ENCODE measurements at regions not wholly inside any gene's neighbourhood (a gene's known extent, or its start where the extent isn't known, plus 50 kb on each side); places are given as distances from the start of the nearest gene placed in this dataset.
"Not testable (repeated sequence)": the region's sequence is repeated elsewhere in the genome, so short reads cannot be mapped to it uniquely, and the experiment has no call there.

GRCh38 chr1:8166406-8166805 lies 140.3 kb upstream of the ERRFI1 start:
- no peak for DNase-seq

GRCh38 chr1:8165595-8166360 lies 139.7 kb upstream of the ERRFI1 start:
- DNase-seq, result no peak

- DNase-seq, result no peak
Measured at GRCh38 chr1:8164670-8165069, 138.6 kb upstream of the ERRFI1 start.

GRCh38 chr1:8163039-8163438 lies 136.9 kb upstream of the ERRFI1 start:
- DNase-seq, result no peak

GRCh38 chr1:8162168-8162567 lies 136.1 kb upstream of the ERRFI1 start:
- no peak for DNase-seq

GRCh38 chr1:8161546-8162105 lies 135.5 kb upstream of the ERRFI1 start:
- no peak for DNase-seq

- DNase-seq, result no peak
Measured at GRCh38 chr1:8159470-8160024, 133.4 kb upstream of the ERRFI1 start.

GRCh38 chr1:8158995-8159394 lies 132.9 kb upstream of the ERRFI1 start:
- no peak for DNase-seq

GRCh38 chr1:8157765-8158164 lies 131.7 kb upstream of the ERRFI1 start:
- DNase-seq, result no peak

- DNase-seq, result peak; percentile 92
Measured at GRCh38 chr1:8155528-8156186, 129.5 kb upstream of the ERRFI1 start.

- DNase-seq, result peak; percentile 98
Measured at GRCh38 chr1:8154621-8155052, 128.5 kb upstream of the ERRFI1 start.

GRCh38 chr1:8153961-8154360 lies 127.9 kb upstream of the ERRFI1 start:
- DNase-seq, result no peak

- no peak for DNase-seq
Measured at GRCh38 chr1:8152731-8153702, 126.9 kb upstream of the ERRFI1 start.

GRCh38 chr1:8151647-8152046 lies 125.5 kb upstream of the ERRFI1 start:
- no peak for DNase-seq

GRCh38 chr1:8149756-8150155 lies 123.6 kb upstream of the ERRFI1 start:
- DNase-seq, result not testable (repeated sequence)

GRCh38 chr1:8147956-8148355 lies 121.8 kb upstream of the ERRFI1 start:
- DNase-seq, result no peak

GRCh38 chr1:8146257-8146855 lies 120.2 kb upstream of the ERRFI1 start:
- DNase-seq, result no peak

- no peak for DNase-seq
Measured at GRCh38 chr1:8145545-8146202, 119.6 kb upstream of the ERRFI1 start.

- no peak for DNase-seq
Measured at GRCh38 chr1:8144323-8144722, 118.2 kb upstream of the ERRFI1 start.

- peak; percentile 63 for DNase-seq
Measured at GRCh38 chr1:8142955-8143629, 117.0 kb upstream of the ERRFI1 start.

- DNase-seq, result peak; percentile 58
Measured at GRCh38 chr1:8139941-8140340, 113.8 kb upstream of the ERRFI1 start.
